Upper lobe of right lung (tissue), 1 donor: ENCODE measurements at regions not wholly inside any gene's neighbourhood (a gene's known extent, or its start where the extent isn't known, plus 50 kb on each side); places are given as distances from the start of the nearest gene placed in this dataset.

Experiments
- ATAC-seq: fragments of 200-7000 bp; cut with Tn5 transposase; one replicate; pipeline ENCODE4 v1.9.1; 2020; ENCODE audit warnings: mild to moderate bottlenecking, moderate library complexity
- DNase-seq: peaks from one replicate; pipeline ENCODE4 v3.0.0-alpha.2; 2020
- H3K27ac ChIP-seq: fragments of 200-600 bp; one replicate; pipeline ENCODE4 v1.8.0; 2022
- H3K27me3 ChIP-seq: fragments of 200-600 bp; one replicate; pipeline ENCODE4 v1.8.0; 2022; ENCODE audit warnings: mild to moderate bottlenecking
- H3K36me3 ChIP-seq: fragments of 200-600 bp; one replicate; pipeline ENCODE4 v1.8.0; 2022
- H3K4me1 ChIP-seq: fragments of 200-600 bp; one replicate; pipeline ENCODE4 v1.8.0; 2022
- H3K4me3 ChIP-seq: fragments of 200-600 bp; one replicate; pipeline ENCODE4 v1.8.0; 2022; ENCODE audit warnings: mild to moderate bottlenecking
- H3K9me3 ChIP-seq: fragments of 200-600 bp; one replicate; pipeline ENCODE4 v1.8.0; 2022
- intact Hi-C: fragments of 100-400 bp; cut with DNase I; formaldehyde crosslinking; loops from one replicate; pipeline ENCODE4 v1.11.0; 2022
- TF ChIP-seq, protein P1 (sequence below): fragments of 200-600 bp; IDR thresholded peaks from one replicate; pipeline ENCODE4 v1.8.0; 2022; ENCODE audit warnings: antibody characterized with exemption
- donor health status: DM: no; HTN: yes; CAD: no; lungs with severe emphysema.

DNA sequence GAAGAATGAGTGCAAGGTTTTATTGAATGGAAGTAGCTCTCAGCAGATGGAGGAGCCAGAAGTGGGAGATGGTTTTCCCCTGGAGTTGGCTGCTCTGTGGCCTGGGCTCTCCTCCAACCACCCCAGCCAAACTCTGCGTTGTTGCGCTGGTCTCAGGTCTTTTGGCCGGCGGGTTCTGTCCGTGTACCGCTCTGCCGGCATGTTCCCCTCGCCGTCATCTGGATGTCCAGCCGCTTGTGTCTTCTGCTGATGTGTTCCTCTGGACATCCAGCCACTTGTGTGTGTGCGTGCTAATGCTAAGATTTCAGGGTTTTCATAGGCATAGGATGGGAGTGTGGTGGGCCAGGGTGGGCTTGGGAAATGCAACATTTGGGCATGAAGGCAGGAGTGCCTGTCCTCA, 1311.3 kb upstream of the TMEFF2 start:
- no peak for DNase-seq
- Histone ChIP-seq H3K9me3 (no peaks in the 10 kb centered on the region), H3K4me3 (no peak overlapping the region), H3K27me3 (no peaks in the 10 kb centered on the region), H3K36me3 (no peaks in the 10 kb centered on the region), H3K4me1 (no peaks in the 10 kb centered on the region), H3K27ac (no peak overlapping the region)
- TF ChIP-seq, protein P1, sequence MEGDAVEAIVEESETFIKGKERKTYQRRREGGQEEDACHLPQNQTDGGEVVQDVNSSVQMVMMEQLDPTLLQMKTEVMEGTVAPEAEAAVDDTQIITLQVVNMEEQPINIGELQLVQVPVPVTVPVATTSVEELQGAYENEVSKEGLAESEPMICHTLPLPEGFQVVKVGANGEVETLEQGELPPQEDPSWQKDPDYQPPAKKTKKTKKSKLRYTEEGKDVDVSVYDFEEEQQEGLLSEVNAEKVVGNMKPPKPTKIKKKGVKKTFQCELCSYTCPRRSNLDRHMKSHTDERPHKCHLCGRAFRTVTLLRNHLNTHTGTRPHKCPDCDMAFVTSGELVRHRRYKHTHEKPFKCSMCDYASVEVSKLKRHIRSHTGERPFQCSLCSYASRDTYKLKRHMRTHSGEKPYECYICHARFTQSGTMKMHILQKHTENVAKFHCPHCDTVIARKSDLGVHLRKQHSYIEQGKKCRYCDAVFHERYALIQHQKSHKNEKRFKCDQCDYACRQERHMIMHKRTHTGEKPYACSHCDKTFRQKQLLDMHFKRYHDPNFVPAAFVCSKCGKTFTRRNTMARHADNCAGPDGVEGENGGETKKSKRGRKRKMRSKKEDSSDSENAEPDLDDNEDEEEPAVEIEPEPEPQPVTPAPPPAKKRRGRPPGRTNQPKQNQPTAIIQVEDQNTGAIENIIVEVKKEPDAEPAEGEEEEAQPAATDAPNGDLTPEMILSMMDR: no peak
- ATAC-seq: no peak
- intact Hi-C loops: no loop called here

DNA sequence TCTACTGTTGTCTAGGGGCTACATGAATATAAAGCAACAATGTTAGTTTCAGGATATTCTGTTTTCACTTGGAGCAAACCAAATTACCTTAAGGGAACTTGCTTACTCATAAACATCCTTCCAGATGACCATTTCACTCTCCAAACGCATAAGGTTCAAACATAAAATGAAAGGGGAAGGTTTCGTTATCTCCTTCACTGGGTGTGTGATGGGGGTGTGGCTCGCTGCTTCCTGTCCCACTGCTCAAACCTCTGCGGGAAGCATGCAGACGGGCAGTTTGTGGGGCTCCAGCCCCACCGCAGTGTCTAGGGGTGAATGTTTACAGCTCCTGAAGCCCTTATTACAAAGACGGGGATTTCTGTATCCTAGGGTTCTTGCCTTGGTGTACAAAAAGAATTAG, 1310.9 kb upstream of the TMEFF2 start:
- Histone ChIP-seq H3K4me3 (no peak overlapping the region), H3K36me3 (no peaks in the 10 kb centered on the region), H3K4me1 (no peaks in the 10 kb centered on the region), H3K9me3 (no peaks in the 10 kb centered on the region), H3K27ac (no peak overlapping the region), H3K27me3 (no peaks in the 10 kb centered on the region)
- no peak for ATAC-seq
- no peak for DNase-seq
- TF ChIP-seq, protein P1: no peak
- intact Hi-C loops: no loop called here

DNA sequence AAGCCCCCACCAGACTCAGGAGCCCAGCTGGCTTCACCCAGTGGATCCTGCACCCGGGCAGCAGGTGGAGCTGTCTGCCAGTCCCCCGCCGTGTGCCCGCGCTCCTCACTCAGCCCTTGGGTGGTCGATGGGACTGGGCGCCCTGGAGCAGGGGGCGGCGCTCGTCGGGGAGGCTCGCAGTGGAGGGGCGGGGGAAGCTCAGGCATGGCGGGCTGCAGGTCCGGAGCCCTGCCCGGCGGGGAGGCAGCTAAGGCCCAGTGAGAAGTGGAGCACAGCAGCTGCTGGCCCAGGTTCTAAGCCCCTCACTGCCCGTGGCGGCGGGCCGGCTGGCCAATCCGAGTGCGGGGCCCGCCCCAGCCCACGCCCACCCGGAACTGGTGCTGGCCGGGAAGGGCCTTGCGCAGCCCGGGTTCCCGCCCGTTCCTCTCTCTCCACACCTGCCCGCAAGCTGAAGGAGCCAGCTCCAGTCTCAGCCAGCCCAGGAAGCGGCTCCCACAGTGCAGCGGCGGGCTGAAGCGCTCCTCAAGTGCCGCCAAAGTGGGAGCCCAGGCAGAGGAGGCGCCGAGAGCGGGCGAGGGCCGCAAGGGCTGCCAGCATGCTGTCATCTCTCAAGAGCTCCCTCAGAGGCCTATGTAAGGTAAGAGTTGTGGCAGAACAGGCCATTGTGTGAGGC, 1307.8 kb upstream of the TMEFF2 start:
- intact Hi-C loops: no loop called here
- TF ChIP-seq, protein P1: no peak
- no peak for DNase-seq

DNA sequence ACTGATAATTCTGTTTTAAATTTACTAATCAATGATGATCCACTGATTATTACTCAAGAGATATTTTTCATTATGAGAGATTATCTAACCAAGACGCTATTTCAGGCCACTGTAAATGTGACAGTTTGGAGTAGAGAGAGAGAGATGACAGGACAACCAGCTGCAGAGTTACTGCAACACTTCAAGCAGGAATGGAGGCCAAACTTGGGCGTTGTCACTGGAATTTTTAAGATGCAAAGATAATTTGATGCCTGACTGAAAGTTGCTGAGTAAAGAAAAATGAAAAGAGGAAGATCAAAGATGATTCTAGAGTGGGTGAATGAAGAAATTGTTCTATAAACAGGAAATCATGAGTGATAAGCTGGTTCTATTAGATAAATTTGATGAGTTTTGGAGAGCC, 1302.1 kb upstream of the TMEFF2 start:
- intact Hi-C loops: no loop called here
- TF ChIP-seq, protein P1: no peak
- Histone ChIP-seq H3K36me3 (no peaks in the 10 kb centered on the region), H3K4me3 (no peak overlapping the region), H3K27ac (no peak overlapping the region), H3K27me3 (no peaks in the 10 kb centered on the region), H3K9me3 (no peaks in the 10 kb centered on the region), H3K4me1 (no peaks in the 10 kb centered on the region)
- ATAC-seq: no peak
- no peak for DNase-seq

More for the DNA sequence above, 1307.8 kb upstream of the TMEFF2 start:
- peak; percentile 48 for ATAC-seq
- no peaks in the 10 kb centered on the region for H3K27me3 ChIP-seq
- H3K4me3 ChIP-seq: no peak overlapping the region
- H3K9me3 ChIP-seq: no peaks in the 10 kb centered on the region
- no peaks in the 10 kb centered on the region for H3K36me3 ChIP-seq
- no peak overlapping the region for H3K27ac ChIP-seq
- no peaks in the 10 kb centered on the region for H3K4me1 ChIP-seq

DNA sequence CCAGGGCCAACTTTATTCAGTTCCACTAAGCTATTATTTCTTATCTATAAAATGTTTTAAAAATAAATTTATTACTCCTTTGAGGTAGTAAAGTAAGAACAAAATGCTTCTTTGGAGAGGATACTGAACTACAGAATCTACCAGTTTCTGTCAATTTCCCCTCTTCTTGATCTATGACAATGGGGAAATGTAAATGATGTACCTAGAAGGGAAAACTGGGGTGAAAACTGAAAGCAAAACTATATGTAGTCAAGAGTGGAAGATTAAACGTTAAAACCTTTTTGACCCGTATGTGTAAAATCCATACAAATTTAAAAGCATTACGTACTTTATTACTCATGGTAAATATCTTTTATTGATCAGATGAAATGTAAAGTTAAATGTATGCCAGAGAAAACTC, 1287.8 kb upstream of the TMEFF2 start:
- no peak for DNase-seq
- intact Hi-C loops: no loop called here
- TF ChIP-seq, protein P1: no peak
- Histone ChIP-seq H3K27me3 (no peaks in the 10 kb centered on the region), H3K36me3 (no peaks in the 10 kb centered on the region), H3K27ac (no peak overlapping the region), H3K9me3 (no peaks in the 10 kb centered on the region), H3K4me1 (no peaks in the 10 kb centered on the region), H3K4me3 (no peak overlapping the region)
- no peak for ATAC-seq

DNA sequence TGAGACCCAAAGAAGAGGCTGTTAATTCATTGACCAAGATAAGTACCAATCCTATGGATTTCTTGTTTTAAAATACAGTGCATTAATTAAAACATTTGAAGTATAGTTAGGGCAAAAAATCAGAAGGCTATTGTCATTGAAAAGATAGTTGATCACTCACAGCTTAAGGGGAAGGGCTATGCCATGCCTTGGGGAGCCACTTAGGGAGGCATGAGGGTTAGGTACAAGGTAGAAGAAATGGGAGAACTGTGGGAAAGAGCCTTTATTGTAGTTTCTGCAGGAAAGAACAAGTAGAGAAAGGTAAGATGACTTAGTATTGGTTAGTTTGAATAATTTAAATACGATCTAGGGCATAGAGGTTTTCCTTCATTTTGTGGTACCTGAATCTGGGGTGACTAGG, 1285.5 kb upstream of the TMEFF2 start:
- intact Hi-C loops: no loop called here
- ATAC-seq (no peak), DNase-seq (no peak)
- Histone ChIP-seq H3K27me3 (no peaks in the 10 kb centered on the region), H3K36me3 (no peaks in the 10 kb centered on the region), H3K4me1 (no peaks in the 10 kb centered on the region), H3K4me3 (no peak overlapping the region), H3K9me3 (no peaks in the 10 kb centered on the region), H3K27ac (no peak overlapping the region)
- TF ChIP-seq, protein P1: no peak
